Neural cell (in vitro differentiated cells): ENCODE measurements at regions not wholly inside any gene's neighbourhood (a gene's known extent, or its start where the extent isn't known, plus 50 kb on each side); places are given as distances from the start of the nearest gene placed in this dataset.

Source experiments
- H2AFZ ChIP-seq: fragments of 200-600, 300-800 bp; sonication (generic), shearing (Covaris generic); 2 replicates; pipeline ENCODE4 v1.6.0; 2014; ENCODE audit warnings: low read depth, mild to moderate bottlenecking, antibody characterized with exemption, low read length, moderate library complexity
- H3F3A ChIP-seq: fragments of 200-600 bp; shearing (Covaris generic); 2 replicates; pipeline ENCODE4 v1.6.1; 2016; ENCODE audit warnings: mild to moderate bottlenecking, moderate library complexity, mixed read lengths, antibody characterized with exemption, low read length; ENCODE audit not compliant: insufficient read depth, poor library complexity, severe bottlenecking
- H3K27ac ChIP-seq: fragments of 200-600, 300-800 bp; sonication (generic), shearing (Covaris generic); 2 replicates; pipeline ENCODE4 v1.5.1; 2014; ENCODE audit warnings: mild to moderate bottlenecking, low read length, moderate library complexity
- H3K27me3 ChIP-seq: fragments of 300-800, 200-600 bp; sonication (generic), shearing (Covaris generic); 2 replicates; pipeline ENCODE4 v1.6.0; 2014; ENCODE audit warnings: mild to moderate bottlenecking, low read depth, low read length, moderate library complexity; ENCODE audit not compliant: insufficient read depth
- H3K36me3 ChIP-seq: fragments of 300-800, 200-600 bp; sonication (generic), shearing (Covaris generic); 2 replicates; pipeline ENCODE4 v1.5.1; 2014; ENCODE audit warnings: mild to moderate bottlenecking, antibody characterized with exemption, low read length, moderate library complexity; ENCODE audit not compliant: insufficient read depth
- H3K4me2 ChIP-seq: fragments of 300-800, 200-600 bp; sonication (generic), shearing (Covaris generic); 2 replicates; pipeline ENCODE4 v1.6.0; 2014; ENCODE audit warnings: mild to moderate bottlenecking, low read length
- H3K4me3 ChIP-seq: fragments of 300-800, 200-600 bp; sonication (generic), shearing (Covaris generic); 2 replicates; pipeline ENCODE4 v1.5.1; 2014; ENCODE audit warnings: mild to moderate bottlenecking, low read length, moderate library complexity
- H3K79me2 ChIP-seq: fragments of 200-600 bp; shearing (Covaris generic); replicated peaks from 2 replicates; pipeline ENCODE4 v1.6.0; 2014; ENCODE audit warnings: mild to moderate bottlenecking, low read length, moderate library complexity; ENCODE audit not compliant: insufficient read depth
- H3K9ac ChIP-seq: fragments of 300-800, 200-600 bp; sonication (generic), shearing (Covaris generic); 2 replicates; pipeline ENCODE4 v1.6.1; 2016; ENCODE audit warnings: mild to moderate bottlenecking, low read length, mixed read lengths
- H3K9me2 ChIP-seq: fragments of 200-600 bp; shearing (Covaris generic); 2 replicates; pipeline ENCODE4 v1.6.1; 2016; ENCODE audit warnings: mild to moderate bottlenecking, low read length, mixed read lengths; ENCODE audit not compliant: insufficient read depth
- H3K9me3 ChIP-seq: fragments of 200-600, 300-800 bp; sonication (generic), shearing (Covaris generic); 2 replicates; pipeline ENCODE4 v1.6.1; 2016; ENCODE audit warnings: mild to moderate bottlenecking, mixed run types, low read length, moderate library complexity, mixed read lengths
- H4K20me1 ChIP-seq: fragments of 200-600 bp; shearing (Covaris generic); 2 replicates; pipeline ENCODE4 v1.6.1; 2016; ENCODE audit warnings: mild to moderate bottlenecking, mixed run types; ENCODE audit not compliant: insufficient read depth
- EP300 ChIP-seq: fragments of 450-650 bp; conservative IDR thresholded peaks from 2 replicates; pipeline ENCODE4 v1.6.1; 2014; ENCODE audit warnings: antibody characterized with exemption, mild to moderate bottlenecking, moderate library complexity; ENCODE audit not compliant: poor library complexity, severe bottlenecking
- EZH2 ChIP-seq: fragments of 200-600, 300-800 bp; shearing (Covaris generic), sonication (generic); IDR thresholded peaks from 2 replicates; pipeline ENCODE4 v1.6.1; 2014; ENCODE audit warnings: antibody characterized with exemption, low read length, borderline replicate concordance, mild to moderate bottlenecking; ENCODE audit not compliant: insufficient read depth, poor library complexity, severe bottlenecking
- MXI1 ChIP-seq: fragments of 450-650 bp; conservative IDR thresholded peaks from 2 replicates; pipeline ENCODE4 v1.6.1; 2014; ENCODE audit warnings: antibody characterized with exemption, mild to moderate bottlenecking; ENCODE audit not compliant: poor library complexity, severe bottlenecking
- POLR2AphosphoS5 ChIP-seq: IDR thresholded peaks from 2 replicates; pipeline ENCODE4 v1.6.1; 2012
- RAD21 ChIP-seq: fragments of 450-650 bp; conservative IDR thresholded peaks from 2 replicates; pipeline ENCODE4 v1.6.1; 2014; ENCODE audit warnings: antibody characterized with exemption, mild to moderate bottlenecking, moderate library complexity
- SMC3 ChIP-seq: fragments of 450-650 bp; conservative IDR thresholded peaks from 2 replicates; pipeline ENCODE4 v1.6.1; 2014; ENCODE audit warnings: antibody characterized with exemption, mild to moderate bottlenecking, moderate library complexity; ENCODE audit not compliant: poor library complexity
- TAF1 ChIP-seq: IDR thresholded peaks from 2 replicates; pipeline ENCODE4 v1.6.1; 2012; ENCODE audit warnings: low read depth
- TF ChIP-seq, protein P1 (sequence below): fragments of 450-650 bp; IDR thresholded peaks from 2 replicates; pipeline ENCODE4 v1.5.1; 2014; ENCODE audit warnings: antibody characterized with exemption, mild to moderate bottlenecking, moderate library complexity; ENCODE audit not compliant: poor library complexity, severe bottlenecking
- TF ChIP-seq, protein P2 (sequence below): IDR thresholded peaks from 2 replicates; pipeline ENCODE4 v1.6.1; 2012; ENCODE audit warnings: borderline replicate concordance

DNA sequence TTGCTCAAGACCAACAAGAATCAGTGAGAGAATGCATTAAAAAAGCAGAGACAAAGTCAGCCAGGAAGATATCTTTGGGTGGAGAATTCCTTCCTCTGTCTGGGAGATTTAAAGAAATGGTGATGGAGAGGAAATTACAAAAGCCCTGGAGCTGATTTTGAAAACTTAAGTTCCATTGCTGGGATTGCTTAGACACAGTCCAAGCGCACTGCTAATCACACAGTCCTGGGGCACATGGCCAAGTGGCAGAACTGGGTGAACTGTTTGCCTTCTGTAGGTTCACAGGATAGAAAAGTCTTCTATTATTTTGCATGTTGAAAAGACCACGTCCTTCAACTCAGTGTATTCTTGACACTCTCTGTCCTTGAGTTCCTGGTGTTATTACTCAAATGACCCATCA, 284.9 kb upstream of the FBXL7 start:
- TF ChIP-seq EP300 = no peak
- TF ChIP-seq, protein P1, sequence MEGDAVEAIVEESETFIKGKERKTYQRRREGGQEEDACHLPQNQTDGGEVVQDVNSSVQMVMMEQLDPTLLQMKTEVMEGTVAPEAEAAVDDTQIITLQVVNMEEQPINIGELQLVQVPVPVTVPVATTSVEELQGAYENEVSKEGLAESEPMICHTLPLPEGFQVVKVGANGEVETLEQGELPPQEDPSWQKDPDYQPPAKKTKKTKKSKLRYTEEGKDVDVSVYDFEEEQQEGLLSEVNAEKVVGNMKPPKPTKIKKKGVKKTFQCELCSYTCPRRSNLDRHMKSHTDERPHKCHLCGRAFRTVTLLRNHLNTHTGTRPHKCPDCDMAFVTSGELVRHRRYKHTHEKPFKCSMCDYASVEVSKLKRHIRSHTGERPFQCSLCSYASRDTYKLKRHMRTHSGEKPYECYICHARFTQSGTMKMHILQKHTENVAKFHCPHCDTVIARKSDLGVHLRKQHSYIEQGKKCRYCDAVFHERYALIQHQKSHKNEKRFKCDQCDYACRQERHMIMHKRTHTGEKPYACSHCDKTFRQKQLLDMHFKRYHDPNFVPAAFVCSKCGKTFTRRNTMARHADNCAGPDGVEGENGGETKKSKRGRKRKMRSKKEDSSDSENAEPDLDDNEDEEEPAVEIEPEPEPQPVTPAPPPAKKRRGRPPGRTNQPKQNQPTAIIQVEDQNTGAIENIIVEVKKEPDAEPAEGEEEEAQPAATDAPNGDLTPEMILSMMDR = no peak
- no peak for TF ChIP-seq POLR2AphosphoS5
- H3K27ac ChIP-seq = no peak overlapping the region
- no peak overlapping the region for H2AFZ ChIP-seq
- no peaks in the 10 kb centered on the region for H3K9me3 ChIP-seq
- no peaks in the 10 kb centered on the region for H3K27me3 ChIP-seq
- H4K20me1 ChIP-seq = no peaks in the 10 kb centered on the region
- H3K79me2 ChIP-seq = no peaks in the 10 kb centered on the region
- no peak overlapping the region for H3K9ac ChIP-seq
- no peaks in the 10 kb centered on the region for H3F3A ChIP-seq
- H3K4me2 ChIP-seq = no peak overlapping the region
- H3K36me3 ChIP-seq = no peaks in the 10 kb centered on the region
- no peak overlapping the region for H3K4me3 ChIP-seq
- no peaks in the 10 kb centered on the region for H3K9me2 ChIP-seq

DNA sequence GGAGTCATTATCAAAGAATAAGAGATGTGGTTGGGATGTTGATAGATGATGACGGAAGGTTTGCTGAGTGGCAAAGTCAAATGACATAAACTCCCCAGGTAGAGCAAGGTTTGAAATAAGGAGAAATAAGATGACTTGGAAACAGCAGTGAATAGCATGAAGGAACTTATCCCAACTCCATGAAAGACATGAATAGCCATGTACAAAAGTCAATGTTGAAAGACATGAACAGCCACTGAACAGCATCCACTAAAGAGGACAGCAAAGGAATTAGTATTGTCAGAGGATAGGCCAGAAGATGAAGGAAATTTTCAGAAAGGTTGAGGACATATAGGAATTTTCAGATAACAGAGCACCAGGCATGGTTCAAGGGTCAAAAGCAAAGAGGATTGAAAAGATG, 286.0 kb upstream of the FBXL7 start:
- H3K4me3 ChIP-seq = no peak overlapping the region
- H3K9me3 ChIP-seq = no peaks in the 10 kb centered on the region
- no peak overlapping the region for H2AFZ ChIP-seq
- H4K20me1 ChIP-seq = no peaks in the 10 kb centered on the region
- H3K27me3 ChIP-seq = no peaks in the 10 kb centered on the region
- no peaks in the 10 kb centered on the region for H3K9me2 ChIP-seq
- H3K4me2 ChIP-seq = no peak overlapping the region
- no peak overlapping the region for H3K9ac ChIP-seq
- TF ChIP-seq RAD21 = no peak
- no peak for TF ChIP-seq POLR2AphosphoS5
- TF ChIP-seq MXI1 = no peak
- TF ChIP-seq, protein P2, sequence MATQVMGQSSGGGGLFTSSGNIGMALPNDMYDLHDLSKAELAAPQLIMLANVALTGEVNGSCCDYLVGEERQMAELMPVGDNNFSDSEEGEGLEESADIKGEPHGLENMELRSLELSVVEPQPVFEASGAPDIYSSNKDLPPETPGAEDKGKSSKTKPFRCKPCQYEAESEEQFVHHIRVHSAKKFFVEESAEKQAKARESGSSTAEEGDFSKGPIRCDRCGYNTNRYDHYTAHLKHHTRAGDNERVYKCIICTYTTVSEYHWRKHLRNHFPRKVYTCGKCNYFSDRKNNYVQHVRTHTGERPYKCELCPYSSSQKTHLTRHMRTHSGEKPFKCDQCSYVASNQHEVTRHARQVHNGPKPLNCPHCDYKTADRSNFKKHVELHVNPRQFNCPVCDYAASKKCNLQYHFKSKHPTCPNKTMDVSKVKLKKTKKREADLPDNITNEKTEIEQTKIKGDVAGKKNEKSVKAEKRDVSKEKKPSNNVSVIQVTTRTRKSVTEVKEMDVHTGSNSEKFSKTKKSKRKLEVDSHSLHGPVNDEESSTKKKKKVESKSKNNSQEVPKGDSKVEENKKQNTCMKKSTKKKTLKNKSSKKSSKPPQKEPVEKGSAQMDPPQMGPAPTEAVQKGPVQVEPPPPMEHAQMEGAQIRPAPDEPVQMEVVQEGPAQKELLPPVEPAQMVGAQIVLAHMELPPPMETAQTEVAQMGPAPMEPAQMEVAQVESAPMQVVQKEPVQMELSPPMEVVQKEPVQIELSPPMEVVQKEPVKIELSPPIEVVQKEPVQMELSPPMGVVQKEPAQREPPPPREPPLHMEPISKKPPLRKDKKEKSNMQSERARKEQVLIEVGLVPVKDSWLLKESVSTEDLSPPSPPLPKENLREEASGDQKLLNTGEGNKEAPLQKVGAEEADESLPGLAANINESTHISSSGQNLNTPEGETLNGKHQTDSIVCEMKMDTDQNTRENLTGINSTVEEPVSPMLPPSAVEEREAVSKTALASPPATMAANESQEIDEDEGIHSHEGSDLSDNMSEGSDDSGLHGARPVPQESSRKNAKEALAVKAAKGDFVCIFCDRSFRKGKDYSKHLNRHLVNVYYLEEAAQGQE = no peak
- TF ChIP-seq TAF1 = no peak
- no peak for TF ChIP-seq EZH2
- no peak for TF ChIP-seq SMC3
- TF ChIP-seq, protein P1 = no peak
- TF ChIP-seq EP300 = no peak
- H3K79me2 ChIP-seq = no peaks in the 10 kb centered on the region
- no peaks in the 10 kb centered on the region for H3K36me3 ChIP-seq
- H3F3A ChIP-seq = no peaks in the 10 kb centered on the region
- H3K27ac ChIP-seq = no peak overlapping the region
